ENCODE measurements at regions not wholly inside any gene's neighbourhood (a gene's known extent, or its start where the extent isn't known, plus 50 kb on each side); places are given as distances from the start of the nearest gene placed in this dataset.
A peak's percentile ranks its signal among the peaks of the same experiment; 100 is the strongest.
"Not testable (repeated sequence)": the region's sequence is repeated elsewhere in the genome, so short reads cannot be mapped to it uniquely, and the experiment has no call there.

DNA sequence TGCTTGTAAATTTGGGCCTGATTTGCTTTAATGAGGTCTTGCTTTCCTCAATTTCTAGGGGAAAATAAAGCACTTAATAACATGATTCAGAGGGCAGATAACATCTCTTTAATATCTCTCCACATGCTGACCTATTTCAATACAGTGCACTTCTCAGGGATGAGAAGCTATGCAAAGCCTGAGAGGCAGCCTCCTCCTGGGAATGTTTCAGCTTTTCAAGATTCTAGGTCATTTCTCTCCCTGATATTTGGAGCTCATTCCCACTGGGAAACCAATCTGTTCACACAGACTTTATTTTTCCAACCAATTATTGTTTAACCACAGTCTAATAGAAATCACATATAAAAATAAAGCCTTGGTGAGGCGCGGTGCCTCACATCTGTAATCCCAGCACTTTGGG, 67.0 kb upstream of the LSAMP start:
- no peak for DNase-seq (ENCODE audit: low read depth)
- in situ Hi-C loops (cut with HindIII; ENCODE audit: low pct_unique_long_range_greater_than_20kb, low sequenced_read_pairs) = no loop called here

DNA sequence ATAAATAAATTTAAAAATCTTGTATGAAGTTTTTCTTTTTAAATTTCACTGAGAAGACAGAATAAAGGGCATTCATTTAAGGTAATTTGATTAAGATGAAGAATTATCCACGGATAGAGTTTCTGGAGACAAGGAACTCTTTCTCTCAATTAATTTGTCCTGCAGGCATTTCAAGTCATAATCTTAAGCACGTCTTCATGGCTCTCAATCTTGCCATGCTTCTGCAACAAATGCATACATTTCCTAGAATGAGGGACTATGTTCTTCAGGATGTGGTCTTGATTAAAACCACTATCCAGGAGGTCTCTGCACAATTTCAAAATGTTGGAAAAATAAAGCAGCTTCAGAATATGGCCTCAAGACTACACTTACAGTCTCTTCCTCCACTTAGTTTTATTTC, 67.6 kb upstream of the LSAMP start:
- in situ Hi-C loops (cut with HindIII; ENCODE audit: low pct_unique_long_range_greater_than_20kb, low sequenced_read_pairs) = no loop called here
- DNase-seq (ENCODE audit: low read depth) = no peak

DNA sequence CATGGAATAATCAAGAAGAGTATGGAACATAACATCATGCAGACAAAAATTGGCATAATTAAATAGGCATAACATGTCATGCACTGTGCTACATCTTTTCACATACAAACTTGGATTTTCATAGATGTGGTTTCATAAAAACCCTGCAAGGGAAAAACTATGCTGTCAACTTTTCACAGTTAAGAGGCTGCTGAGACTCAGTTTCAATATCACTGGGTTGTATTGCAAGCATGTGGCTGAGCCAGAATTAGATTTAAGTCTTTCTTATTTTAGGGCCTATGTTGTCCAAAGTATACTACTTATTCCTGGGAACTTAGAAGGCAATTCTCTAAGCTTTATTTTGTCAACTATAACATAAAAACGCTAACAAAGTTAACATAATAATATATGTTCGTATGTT, 70.7 kb upstream of the LSAMP start:
- in situ Hi-C loops (cut with HindIII; ENCODE audit: low pct_unique_long_range_greater_than_20kb, low sequenced_read_pairs) = no loop called here
- no peak for DNase-seq (ENCODE audit: low read depth)

DNA sequence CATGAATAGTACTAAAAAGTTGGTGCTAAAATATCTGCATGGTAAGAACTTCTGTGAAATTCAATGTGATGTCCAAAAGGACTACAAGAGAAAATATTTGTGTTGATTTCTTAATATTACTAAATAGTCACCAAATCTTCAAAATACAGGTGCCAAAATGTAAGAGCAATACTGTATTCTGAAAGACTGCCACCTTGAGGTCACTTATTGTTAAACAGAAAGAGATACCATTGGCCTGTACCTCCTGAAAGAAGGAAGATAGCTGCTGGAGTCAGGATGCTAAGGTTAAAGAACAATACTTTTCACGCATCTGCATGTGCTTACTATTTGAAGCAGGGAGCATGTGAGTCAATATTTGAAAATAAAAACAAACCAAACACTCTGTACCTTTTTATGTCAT, 72.0 kb upstream of the LSAMP start:
- DNase-seq (ENCODE audit: low read depth) = no peak
- in situ Hi-C loops (cut with HindIII; ENCODE audit: low pct_unique_long_range_greater_than_20kb, low sequenced_read_pairs) = no loop called here

DNA sequence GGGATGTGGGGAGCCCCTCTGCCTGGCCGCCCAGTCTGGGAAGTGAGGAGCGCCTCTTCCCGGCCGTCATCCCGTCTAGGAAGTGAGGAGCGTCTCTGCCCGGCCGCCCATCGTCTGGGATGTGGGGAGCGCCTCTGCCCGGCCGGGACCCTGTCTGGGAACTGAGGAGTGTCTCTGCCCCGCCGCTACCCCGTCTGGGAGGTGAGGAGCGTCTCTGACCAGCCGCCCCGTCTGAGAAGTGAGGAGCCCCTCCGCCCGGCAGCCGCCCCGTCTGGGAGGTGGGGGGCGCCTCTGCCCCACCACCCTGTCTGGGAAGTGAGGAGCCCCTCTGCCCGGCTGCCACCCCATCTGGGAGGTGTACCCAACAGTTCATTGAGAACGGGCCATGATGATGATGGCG, 73.8 kb upstream of the LSAMP start:
- DNase-seq (ENCODE audit: low read depth); in situ Hi-C loops (cut with HindIII; ENCODE audit: low pct_unique_long_range_greater_than_20kb, low sequenced_read_pairs): not testable (repeated sequence)

DNA sequence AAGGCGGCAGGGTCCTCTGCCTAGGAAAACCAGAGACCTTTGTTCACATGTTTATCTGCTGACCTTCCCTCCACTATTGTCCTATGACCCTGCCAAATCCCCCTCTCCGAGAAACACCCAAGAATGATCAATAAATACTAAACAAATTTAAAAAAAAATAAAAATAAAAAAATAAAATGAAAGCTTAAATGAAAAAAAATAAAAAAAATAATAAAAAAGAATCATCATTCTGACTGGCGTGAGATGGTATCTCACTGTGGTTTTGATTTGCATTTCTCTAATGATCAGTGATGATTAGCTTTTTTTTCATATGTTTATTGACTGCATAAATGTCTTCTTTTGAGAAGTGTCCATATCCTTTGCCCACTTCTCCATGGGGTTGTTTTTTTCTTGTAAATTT, 74.5 kb upstream of the LSAMP start:
- DNase-seq (ENCODE audit: low read depth); in situ Hi-C loops (cut with HindIII; ENCODE audit: low pct_unique_long_range_greater_than_20kb, low sequenced_read_pairs): not testable (repeated sequence)

DNA sequence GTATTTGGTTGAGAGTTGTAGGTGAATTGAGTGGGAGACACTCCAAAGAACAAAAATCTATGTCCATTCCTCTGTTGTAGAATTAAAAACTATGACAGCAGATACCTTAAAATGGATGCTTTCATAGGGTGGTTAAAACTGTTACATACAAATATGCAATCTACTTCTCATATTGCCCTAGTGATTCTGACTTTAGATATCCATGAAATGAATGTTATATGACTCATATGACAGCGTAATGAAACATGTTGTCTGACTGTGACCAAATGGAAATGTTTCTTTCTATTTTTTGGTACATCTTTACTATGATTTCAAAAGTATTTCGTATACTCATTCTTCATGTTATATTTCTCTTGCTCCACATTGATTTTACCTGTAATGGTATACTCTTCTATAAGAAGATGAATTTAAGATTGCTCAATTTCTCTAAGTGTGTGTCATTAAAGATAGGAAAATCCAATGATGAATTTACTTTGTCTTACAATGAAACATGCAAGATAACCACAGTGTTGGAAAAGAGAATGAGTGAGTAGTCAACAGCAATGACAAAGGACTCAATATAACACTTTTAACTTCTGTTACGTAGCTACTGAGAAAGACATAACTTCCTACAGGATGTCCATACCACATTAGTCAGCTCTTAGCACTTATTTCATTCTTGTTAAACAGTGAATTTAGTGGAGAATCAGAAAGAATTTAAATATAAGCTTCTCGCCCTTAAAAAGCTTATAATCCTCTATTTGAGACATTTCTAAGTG, 79.3 kb upstream of the LSAMP start:
- in situ Hi-C loops (cut with HindIII; ENCODE audit: low pct_unique_long_range_greater_than_20kb, low sequenced_read_pairs) = no loop called here
- no peak for DNase-seq (ENCODE audit: low read depth)

DNA sequence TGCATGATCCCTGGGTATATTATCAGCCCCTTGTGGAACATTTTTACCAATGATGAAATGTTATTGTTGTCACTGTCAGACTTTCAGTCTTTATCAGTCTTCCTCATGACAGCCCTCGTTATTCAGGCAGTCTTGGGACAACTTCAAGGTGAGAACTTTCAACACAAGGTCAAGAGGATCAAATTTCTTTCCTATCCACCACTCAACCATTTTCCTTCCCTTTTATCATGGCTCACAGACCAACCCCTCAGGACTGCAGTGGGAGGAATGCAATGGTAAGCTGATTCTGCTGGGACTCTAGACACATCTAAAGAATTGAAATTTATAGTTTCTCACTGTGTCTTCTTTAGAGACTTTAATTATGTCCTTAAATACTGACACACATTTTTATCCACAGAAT, 107.0 kb upstream of the LSAMP start:
- in situ Hi-C loops (cut with HindIII; ENCODE audit: low pct_unique_long_range_greater_than_20kb, low sequenced_read_pairs) = no loop called here
- no peak for DNase-seq (ENCODE audit: low read depth)

DNA sequence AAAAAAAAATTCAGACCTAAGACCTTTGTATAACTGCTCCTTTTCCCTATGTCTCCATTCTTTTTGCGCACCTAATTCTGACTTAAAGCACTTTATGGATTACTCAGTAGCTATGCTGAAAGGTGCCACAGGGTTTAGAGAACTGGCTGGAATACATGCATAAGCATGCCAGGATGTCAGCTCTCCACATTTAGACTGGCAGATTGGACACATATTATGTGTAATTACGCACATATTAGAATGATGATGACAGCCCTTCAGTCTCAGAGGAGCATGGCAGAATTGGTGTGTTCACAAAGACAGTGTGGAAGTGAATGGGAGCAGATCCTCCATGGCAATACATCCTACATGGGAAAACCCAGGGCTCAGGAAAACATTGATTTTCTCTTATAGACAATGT, 108.1 kb upstream of the LSAMP start:
- in situ Hi-C loops (cut with HindIII; ENCODE audit: low pct_unique_long_range_greater_than_20kb, low sequenced_read_pairs) = no loop called here
- no peak for DNase-seq (ENCODE audit: low read depth)

DNA sequence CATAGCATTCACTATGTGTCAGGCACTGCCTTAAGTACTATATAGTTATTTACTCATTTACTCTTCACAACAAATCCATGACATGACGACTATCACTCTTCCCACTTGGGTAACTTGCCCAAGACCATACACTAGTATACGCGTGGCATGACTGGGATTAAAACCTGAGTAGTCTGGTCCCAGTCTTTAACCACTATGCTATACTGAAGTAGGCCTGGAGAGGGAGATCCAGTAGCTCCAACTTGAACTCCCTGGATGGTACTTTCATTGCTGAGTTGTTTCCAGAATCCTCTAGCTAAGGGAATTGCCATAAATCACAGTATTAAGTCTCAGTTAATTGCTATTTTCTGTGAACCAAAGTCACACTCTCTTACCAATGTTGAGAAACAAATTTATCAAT, 116.2 kb upstream of the LSAMP start:
- in situ Hi-C loops (cut with HindIII; ENCODE audit: low pct_unique_long_range_greater_than_20kb, low sequenced_read_pairs) = no loop called here

DNA sequence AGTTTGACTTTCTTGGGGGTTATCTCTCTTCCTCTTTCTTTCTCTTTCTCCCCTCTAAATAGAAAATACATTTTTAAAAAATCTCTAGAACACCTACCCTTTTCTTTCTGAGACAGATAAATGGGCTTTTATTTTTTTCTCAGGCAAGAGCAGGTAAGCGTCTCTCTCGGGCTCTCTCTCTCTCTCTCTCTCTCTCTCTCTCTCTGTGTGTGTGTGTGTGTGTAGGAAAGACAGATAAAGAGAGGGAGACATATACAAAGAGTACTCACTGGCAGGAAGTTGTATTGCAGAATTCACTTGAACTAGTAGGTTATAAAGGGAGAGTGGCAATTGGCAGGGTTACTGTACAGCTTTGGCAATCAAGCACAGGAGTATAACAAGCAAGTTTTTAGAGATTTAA, 118.1 kb upstream of the LSAMP start:
- DNase-seq (ENCODE audit: low read depth) = no peak
- in situ Hi-C loops (cut with HindIII; ENCODE audit: low pct_unique_long_range_greater_than_20kb, low sequenced_read_pairs) = no loop called here

More for the DNA sequence above, 116.2 kb upstream of the LSAMP start:
- no peak for DNase-seq (ENCODE audit: low read depth)

DNA sequence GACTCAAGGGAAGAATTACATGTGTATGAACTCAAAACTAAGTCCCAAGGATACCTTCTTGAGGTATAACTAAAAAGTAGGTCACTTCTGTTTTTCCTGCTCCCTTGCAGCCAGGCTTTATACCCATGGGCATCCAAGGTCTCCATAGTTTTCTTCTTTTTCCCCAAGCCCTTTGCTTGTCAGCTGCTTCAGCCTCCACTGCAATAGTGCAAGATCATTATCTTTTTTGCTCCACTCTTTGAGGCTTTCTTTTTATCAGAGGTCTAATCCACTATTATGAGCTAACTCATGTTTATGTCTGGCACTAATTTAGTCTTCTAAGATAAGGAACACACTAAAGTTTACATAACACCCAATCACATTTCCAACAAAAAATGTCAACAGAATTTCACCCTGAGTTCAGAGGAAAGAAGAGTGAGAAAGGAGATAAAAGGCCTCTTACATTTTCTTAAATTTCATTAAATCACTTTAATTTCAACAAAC, 121.2 kb upstream of the LSAMP start:
- no peak for DNase-seq (ENCODE audit: low read depth)
- in situ Hi-C loops (cut with HindIII; ENCODE audit: low pct_unique_long_range_greater_than_20kb, low sequenced_read_pairs) = no loop called here

DNA sequence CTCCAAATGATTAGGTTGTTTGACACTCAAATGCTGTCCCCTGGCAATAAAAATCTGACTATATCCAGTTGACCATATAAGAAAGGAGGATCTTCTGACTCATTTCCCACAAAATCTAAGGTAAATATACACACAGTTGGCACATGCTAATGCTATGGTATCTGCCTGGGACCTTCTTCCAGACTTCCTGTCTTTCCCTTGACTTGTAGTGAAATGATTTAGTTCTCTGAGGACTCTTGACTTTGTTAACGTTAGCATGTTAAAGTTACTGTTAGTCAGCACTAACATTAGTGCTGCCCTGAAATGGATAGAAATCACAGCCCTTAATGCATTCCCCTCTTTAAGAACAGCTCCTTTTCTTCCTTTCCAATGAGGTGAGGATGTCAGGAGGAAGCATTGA, 124.3 kb upstream of the LSAMP start:
- peak; percentile 1 for DNase-seq (ENCODE audit: low read depth)
- in situ Hi-C loops (cut with HindIII; ENCODE audit: low pct_unique_long_range_greater_than_20kb, low sequenced_read_pairs) = no loop called here

DNA sequence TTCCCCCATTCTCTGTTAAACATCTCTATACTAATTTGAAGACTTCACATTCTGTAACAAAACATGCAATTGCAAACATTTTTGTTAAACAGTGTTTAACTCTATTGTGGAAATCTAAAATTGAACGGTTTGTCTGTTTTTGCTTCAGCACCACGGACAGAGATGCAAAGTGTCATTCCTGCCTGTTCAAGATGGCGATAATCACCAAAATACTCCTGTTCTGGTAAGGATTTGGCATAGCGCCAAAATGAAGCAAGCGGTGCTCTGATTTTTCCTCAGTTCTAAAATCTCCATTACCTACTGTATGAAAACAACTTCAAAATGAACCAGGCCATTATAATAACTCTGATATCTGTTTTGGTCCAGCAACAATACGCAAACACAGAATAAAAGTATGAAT, 129.7 kb upstream of the TUSC7 start:
- in situ Hi-C loops (cut with HindIII; ENCODE audit: low pct_unique_long_range_greater_than_20kb, low sequenced_read_pairs) = no loop called here
- DNase-seq (ENCODE audit: low read depth) = peak; percentile 18

DNA sequence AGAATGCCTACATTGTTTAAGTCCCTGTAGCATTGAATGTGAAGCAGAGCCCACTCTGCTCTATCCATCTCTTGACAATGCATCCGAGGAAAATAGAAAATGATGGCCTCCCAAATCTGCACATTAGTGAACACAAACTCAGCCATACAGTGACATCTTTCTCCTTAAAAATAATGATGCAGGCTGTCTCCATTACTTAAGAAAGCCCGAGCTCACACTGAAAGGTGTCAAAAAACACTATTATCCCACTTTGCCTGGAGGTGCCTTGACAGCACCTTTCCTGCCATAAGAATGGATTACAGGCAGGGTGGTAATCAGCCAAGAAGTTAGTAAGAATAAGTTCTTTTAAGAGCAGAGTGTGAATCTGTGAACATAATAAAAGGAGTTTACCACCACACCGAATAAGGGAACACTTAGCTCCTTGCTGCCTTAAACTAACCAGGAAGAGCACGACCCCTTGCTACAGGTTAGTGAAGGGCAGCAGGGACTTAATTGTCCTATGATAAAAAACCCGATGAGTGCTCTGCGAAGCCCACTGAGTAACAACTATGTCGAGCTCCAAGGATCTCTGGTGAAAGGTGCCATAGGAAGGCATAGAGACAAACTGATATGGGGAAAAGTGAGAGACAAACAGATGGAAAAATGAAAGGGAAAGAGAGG, 123.2 kb upstream of the TUSC7 start:
- in situ Hi-C loops (cut with HindIII; ENCODE audit: low pct_unique_long_range_greater_than_20kb, low sequenced_read_pairs) = no loop called here
- DNase-seq (ENCODE audit: low read depth) = no peak

DNA sequence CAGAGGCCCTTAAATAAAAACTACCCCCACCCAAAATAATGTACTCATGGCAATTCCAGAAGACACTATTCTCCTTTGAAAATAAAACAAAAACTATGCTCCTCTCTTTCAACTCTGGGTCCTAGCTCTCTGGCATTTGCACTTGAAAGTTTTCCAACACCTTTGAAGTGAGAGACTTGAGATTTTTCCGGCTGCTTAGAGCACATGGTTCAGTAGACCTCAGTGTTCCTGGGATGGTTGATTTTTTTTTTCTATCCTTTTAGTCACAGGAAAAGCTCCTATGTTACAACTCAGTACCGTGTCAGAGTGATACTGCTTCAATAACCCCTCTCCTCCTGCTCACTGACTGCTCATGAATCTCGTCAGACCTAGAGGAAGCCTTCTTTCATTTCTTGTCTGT, 118.3 kb upstream of the TUSC7 start:
- in situ Hi-C loops (cut with HindIII; ENCODE audit: low pct_unique_long_range_greater_than_20kb, low sequenced_read_pairs) = no loop called here
- no peak for DNase-seq (ENCODE audit: low read depth)

DNA sequence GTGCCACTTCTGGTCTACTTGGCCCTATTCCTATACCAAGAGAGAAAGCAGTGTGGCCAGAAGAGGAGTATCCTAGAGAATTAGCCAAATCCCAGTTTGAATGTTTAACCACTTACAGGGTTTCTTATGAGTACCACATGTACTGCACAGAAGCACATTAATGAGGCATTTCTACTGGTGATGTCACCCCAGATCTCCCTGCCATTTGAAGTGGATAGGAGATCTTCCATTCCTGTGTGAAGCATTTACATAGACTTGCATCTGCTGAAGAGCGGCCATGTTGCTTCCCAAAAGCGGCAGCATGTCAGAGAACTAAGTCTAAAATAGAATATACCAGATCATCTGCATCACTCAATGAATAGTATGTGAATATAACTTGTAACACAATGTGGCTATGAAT, 108.4 kb upstream of the TUSC7 start:
- in situ Hi-C loops (cut with HindIII; ENCODE audit: low pct_unique_long_range_greater_than_20kb, low sequenced_read_pairs) = no loop called here
- DNase-seq (ENCODE audit: low read depth) = no peak

DNA sequence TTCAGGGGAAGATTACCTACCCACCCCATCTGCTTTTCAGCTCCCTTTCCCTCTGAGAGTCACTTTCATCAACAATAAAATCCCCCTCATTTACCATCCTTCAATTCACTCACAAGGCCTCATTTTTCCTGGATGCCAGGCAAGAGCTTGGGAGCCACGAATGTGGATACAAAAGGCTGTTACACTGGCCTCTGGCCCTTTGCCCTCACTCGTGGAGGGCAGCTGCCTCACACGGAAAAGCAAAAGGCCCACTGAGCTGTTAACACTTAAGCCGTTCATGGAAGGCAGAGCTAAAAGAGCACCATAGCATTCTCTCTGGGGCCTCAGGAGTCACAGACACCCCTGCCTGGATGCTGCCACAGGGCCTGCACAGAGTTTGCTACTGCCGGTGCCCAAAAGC, 102.4 kb upstream of the TUSC7 start:
- in situ Hi-C loops (cut with HindIII; ENCODE audit: low pct_unique_long_range_greater_than_20kb, low sequenced_read_pairs) = no loop called here
- no peak for DNase-seq (ENCODE audit: low read depth)

DNA sequence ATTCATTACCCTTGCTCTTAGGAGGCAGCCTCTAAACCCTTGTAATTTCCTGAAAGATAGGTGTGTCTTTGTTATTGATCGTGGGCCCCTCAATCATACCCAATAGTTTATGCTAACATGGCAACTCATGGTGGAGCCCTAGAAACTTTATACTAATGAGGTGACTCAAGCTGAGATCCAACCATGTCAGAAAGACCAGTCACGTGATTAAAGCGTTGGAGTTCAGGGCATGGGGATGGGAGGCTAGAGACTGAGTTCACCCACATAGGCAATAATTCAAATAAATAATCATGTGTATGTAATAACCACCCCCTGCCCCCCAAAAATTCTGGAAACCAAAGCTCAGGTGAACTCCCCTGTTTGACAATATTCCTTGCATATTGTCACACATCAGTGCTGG, 99.5 kb upstream of the TUSC7 start:
- DNase-seq (ENCODE audit: low read depth) = no peak

DNA sequence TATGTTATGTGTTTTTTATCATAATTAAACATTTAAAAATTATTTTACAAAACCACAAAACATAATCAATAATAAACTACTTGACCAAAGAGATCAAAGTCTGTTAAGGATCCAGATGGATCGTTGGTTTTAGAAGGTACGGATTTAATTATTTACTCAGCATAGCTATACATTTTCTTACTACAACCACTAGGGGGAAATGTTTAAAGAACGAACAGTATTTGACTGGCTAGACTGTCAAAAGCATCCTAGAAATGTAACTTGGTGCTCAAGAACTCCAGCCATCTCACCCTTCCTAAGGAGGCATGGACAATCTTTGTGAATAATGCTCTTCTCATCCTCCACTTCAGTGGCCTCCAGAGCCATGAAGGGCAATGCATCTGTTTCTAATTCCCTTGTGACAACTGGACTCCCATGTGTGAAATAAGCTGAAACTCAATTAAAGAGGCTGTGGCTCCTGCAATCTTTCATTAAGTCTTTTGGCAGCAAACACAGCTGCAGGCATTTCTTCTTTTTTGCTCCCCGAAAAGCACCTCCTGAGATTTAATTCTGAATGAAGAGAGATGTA, 94.7 kb upstream of the TUSC7 start:
- in situ Hi-C loops (cut with HindIII; ENCODE audit: low pct_unique_long_range_greater_than_20kb, low sequenced_read_pairs) = no loop called here
- DNase-seq (ENCODE audit: low read depth) = no peak

More for the DNA sequence above, 99.5 kb upstream of the TUSC7 start:
- in situ Hi-C loops (cut with HindIII; ENCODE audit: low pct_unique_long_range_greater_than_20kb, low sequenced_read_pairs) = no loop called here
